ENCODE measurements at regions not wholly inside any gene's neighbourhood (a gene's known extent, or its start where the extent isn't known, plus 50 kb on each side); places are given as distances from the start of the nearest gene placed in this dataset.

DNA sequence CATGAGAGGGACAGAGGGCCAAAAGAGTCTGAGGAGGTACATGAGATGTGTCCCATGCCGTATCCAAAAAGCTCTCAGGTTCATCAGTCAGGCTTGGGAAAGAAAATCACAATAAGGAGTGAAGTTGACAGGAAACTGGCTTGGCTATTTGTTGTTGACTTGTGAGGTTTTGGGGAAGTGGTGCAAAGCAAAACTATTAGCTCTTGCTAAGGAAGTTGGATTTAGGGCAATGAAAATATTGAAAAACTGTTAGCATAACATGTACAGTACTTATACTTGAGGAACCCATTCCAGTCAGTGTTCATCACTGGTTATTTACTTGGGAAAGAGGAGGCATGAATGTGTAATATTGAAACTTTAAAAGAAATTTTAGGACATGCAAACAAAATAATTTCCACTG, 145.9 kb downstream of the DUSP6 start:
- DNase-seq (ENCODE audit: low spot score in 2 of 2): no peak
- intact Hi-C loops (cut with DNase I; ENCODE audit: low total_unique reads): no loop called here
- no peak overlapping the region for H3K4me3 ChIP-seq (ENCODE audit: low read depth, poor library complexity, severe bottlenecking)
- 77 to 85% methylated on average over 1 of the region's 1 CpG for WGBS, 2 donors
- TF ChIP-seq, protein P1, sequence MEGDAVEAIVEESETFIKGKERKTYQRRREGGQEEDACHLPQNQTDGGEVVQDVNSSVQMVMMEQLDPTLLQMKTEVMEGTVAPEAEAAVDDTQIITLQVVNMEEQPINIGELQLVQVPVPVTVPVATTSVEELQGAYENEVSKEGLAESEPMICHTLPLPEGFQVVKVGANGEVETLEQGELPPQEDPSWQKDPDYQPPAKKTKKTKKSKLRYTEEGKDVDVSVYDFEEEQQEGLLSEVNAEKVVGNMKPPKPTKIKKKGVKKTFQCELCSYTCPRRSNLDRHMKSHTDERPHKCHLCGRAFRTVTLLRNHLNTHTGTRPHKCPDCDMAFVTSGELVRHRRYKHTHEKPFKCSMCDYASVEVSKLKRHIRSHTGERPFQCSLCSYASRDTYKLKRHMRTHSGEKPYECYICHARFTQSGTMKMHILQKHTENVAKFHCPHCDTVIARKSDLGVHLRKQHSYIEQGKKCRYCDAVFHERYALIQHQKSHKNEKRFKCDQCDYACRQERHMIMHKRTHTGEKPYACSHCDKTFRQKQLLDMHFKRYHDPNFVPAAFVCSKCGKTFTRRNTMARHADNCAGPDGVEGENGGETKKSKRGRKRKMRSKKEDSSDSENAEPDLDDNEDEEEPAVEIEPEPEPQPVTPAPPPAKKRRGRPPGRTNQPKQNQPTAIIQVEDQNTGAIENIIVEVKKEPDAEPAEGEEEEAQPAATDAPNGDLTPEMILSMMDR (IDR thresholded peaks at IDR 0.05): no peak
- no peak for TF ChIP-seq POLR2A (IDR thresholded peaks at IDR 0.05)

DNA sequence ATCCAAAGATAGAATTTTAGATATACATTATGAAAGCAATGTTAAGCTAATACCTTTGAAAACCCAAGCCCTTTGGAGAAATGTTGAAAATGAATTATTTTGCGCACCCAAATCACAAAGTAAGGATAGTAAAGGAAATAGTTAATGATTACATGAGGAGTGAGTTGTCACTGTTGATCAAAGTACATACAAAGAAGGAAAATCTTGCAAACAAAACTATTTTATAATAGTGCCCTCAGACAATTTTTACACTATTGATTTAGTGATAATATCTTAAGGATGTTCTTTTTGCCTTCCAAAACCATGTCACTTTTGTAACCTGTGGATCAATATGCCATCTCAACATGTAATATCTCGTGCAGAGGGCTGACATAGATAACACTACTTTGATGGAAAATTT, 146.8 kb downstream of the DUSP6 start:
- TF ChIP-seq, protein P1 (IDR thresholded peaks at IDR 0.05): no peak
- no peak for TF ChIP-seq POLR2A (IDR thresholded peaks at IDR 0.05)
- intact Hi-C loops (cut with DNase I; ENCODE audit: low total_unique reads): no loop called here
- DNase-seq (ENCODE audit: low spot score in 2 of 2): no peak
- no peak overlapping the region for H3K4me3 ChIP-seq (ENCODE audit: low read depth, poor library complexity, severe bottlenecking)
- 93 to 94% methylated on average over 2 of the region's 2 CpGs for WGBS, 2 donors

DNA sequence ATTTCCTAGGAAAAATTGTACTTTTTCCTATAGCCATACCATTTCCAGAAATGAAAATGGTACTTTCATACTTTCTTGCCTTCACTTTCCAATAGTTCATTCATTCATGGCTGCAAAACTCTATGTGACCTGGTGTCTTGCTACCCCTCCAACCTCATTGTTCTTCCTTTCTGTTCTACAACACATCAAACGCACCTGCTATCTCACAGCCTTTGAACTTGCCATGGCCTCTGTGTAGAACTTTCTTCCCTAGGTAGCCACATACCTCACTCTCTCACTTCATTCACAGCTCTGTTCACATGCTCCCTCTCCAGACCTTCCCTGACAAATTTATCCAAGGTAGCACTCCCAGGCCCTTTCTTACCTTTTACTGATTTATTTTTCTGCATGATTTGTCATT, 149.2 kb downstream of the DUSP6 start:
- WGBS, 2 donors: 86 to 97% methylated on average over 1 of the region's 1 CpG
- no peak for TF ChIP-seq POLR2A (IDR thresholded peaks at IDR 0.05)
- TF ChIP-seq, protein P1 (IDR thresholded peaks at IDR 0.05): no peak
- H3K4me3 ChIP-seq (ENCODE audit: low read depth, poor library complexity, severe bottlenecking): no peak overlapping the region
- intact Hi-C loops (cut with DNase I; ENCODE audit: low total_unique reads): no loop called here
- no peak for DNase-seq (ENCODE audit: low spot score in 2 of 2)

DNA sequence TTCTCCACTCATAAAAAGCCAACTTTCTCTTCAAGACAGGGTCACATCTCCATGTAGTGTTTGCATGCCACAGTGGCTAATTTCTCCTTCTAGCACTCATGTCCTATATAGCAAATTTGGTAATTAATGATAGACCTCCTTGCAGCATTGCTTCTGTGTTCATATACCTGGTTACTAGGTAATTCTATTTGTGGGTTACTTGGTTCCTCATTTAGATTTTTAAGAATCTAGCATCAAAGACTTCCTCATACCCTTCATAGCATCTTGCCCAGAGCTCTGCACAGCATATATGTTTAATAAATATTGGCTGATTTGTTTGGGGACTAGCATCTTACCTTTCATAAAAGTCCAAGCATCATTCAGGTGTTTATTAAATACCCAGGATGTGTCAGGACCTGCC, 152.1 kb downstream of the DUSP6 start:
- DNase-seq (ENCODE audit: low spot score in 2 of 2): no peak
- TF ChIP-seq POLR2A (IDR thresholded peaks at IDR 0.05): no peak
- TF ChIP-seq, protein P1 (IDR thresholded peaks at IDR 0.05): no peak
- H3K4me3 ChIP-seq (ENCODE audit: low read depth, poor library complexity, severe bottlenecking): no peak overlapping the region
- intact Hi-C loops (cut with DNase I; ENCODE audit: low total_unique reads): no loop called here

DNA sequence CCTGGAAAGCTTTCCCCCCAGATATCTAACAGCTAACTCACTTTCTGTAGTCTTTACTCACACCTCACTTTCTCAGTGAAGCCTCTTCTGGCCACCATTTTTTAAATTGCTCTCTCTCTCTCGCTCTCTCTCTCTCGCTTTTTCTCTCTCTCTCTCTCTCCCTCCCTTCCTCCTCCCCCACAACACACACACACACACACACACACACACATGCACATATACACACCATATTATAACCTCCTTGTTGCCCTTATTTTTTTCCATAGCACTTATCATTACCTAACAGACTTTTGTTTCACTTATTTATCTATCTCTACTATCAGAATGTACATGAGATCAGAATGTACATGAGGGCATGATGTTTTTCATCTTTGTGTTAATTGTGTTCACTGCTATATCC, 156.8 kb downstream of the DUSP6 start:
- 74 to 97% methylated on average over 2 of the region's 2 CpGs for WGBS, 2 donors
- DNase-seq (ENCODE audit: low spot score in 2 of 2): no peak
- H3K4me3 ChIP-seq (ENCODE audit: low read depth, poor library complexity, severe bottlenecking): no peak overlapping the region
- no peak for TF ChIP-seq POLR2A (IDR thresholded peaks at IDR 0.05)
- TF ChIP-seq, protein P1 (IDR thresholded peaks at IDR 0.05): no peak
- intact Hi-C loops (cut with DNase I; ENCODE audit: low total_unique reads): no loop called here

DNA sequence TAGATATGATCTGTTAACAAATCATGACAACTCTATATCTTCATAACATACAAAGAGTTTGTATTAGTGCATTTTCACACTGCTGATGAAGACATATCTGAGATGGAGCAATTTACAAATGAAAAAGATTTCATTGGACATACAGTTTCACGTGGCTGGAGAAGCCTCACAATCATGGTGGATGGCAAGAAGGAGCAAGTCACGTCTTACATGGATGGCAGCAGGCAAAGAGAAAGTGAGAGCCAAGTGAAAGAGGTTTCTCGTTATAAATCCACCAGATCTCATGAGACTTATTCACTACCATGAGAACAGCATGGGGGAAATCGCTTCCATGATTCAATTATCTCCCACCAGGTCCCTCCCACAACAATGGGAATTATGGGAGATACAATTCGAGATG, 157.6 kb downstream of the DUSP6 start:
- no peak for TF ChIP-seq POLR2A (IDR thresholded peaks at IDR 0.05)
- TF ChIP-seq, protein P1 (IDR thresholded peaks at IDR 0.05): no peak
- DNase-seq (ENCODE audit: low spot score in 2 of 2): no peak
- 83 to 88% methylated on average over 5 of the region's 5 CpGs for WGBS, 2 donors
- intact Hi-C loops (cut with DNase I; ENCODE audit: low total_unique reads): no loop called here
- H3K4me3 ChIP-seq (ENCODE audit: low read depth, poor library complexity, severe bottlenecking): no peak overlapping the region

All from lower leg skin (tissue), 4 donors.